ENCODE measurements at regions not wholly inside any gene's neighbourhood (a gene's known extent, or its start where the extent isn't known, plus 50 kb on each side); places are given as distances from the start of the nearest gene placed in this dataset.

DNA sequence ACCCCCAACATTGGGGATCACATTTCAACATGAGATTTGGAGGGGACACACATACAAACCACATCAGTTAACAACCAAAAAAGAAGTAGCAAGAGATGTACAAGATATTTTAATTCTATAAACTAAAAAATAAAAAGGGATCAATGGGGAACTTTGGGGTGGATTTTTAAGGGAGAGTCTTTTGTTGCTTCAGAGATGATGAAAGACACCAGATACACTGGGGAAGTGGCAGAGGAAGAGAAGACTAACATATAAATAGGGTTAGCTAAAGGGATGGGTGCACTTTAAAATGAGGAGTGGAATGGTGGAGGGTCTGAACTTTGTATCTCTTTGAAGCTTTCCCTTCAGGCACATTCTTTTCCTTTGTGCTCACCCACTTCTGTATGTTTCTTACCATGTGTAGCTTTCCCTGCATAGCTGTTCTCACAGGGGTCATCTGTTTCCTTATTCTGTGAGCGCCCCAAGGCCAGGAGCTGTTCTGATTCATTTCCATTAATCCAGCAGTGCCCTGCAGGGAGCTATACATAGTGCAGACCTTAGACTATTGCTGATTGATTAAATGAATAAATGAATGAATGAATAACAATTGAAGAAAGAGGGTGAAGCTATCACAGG lies 531.6 kb upstream of the KLF4 start:
- TF ChIP-seq EZH2phosphoT487 (IDR thresholded peaks at IDR 0.05; ENCODE audit: borderline replicate concordance, low read length) (no peak), EZH2 (IDR thresholded peaks at IDR 0.05; ENCODE audit: low read length, unreplicated experiment) (no peak)
- TF ChIP-seq, protein P1, sequence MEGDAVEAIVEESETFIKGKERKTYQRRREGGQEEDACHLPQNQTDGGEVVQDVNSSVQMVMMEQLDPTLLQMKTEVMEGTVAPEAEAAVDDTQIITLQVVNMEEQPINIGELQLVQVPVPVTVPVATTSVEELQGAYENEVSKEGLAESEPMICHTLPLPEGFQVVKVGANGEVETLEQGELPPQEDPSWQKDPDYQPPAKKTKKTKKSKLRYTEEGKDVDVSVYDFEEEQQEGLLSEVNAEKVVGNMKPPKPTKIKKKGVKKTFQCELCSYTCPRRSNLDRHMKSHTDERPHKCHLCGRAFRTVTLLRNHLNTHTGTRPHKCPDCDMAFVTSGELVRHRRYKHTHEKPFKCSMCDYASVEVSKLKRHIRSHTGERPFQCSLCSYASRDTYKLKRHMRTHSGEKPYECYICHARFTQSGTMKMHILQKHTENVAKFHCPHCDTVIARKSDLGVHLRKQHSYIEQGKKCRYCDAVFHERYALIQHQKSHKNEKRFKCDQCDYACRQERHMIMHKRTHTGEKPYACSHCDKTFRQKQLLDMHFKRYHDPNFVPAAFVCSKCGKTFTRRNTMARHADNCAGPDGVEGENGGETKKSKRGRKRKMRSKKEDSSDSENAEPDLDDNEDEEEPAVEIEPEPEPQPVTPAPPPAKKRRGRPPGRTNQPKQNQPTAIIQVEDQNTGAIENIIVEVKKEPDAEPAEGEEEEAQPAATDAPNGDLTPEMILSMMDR (conservative IDR thresholded peaks at IDR 0.05; ENCODE audit: low read depth, low read length), result no peak
